OCI-LY7 (cell line): ENCODE measurements at regions not wholly inside any gene's neighbourhood (a gene's known extent, or its start where the extent isn't known, plus 50 kb on each side); places are given as distances from the start of the nearest gene placed in this dataset.

ENCODE experiments used
- BruUV-seq: library from RNA; stranded (reverse); fragments of 400-500 nt; replicated peaks from 2 replicates; lab custom pipeline; 2021; lab: Mats Ljungman, UMichigan
- CTCF ChIA-PET: fragments of 300-600 bp; sonication (Branson Sonifier 250); formaldehyde crosslinking; loops from one replicate; lab custom pipeline; 2022; ENCODE audit warnings: antibody characterized with exemption; ENCODE audit not compliant: unreplicated experiment; lab: Charles Lee
- POLR2A ChIA-PET: fragments of 300-600 bp; sonication (Branson Sonifier 250); formaldehyde crosslinking; loops from one replicate; lab custom pipeline; 2022; ENCODE audit warnings: antibody characterized with exemption; lab: Charles Lee
- DNase-seq: peaks from one replicate; pipeline ENCODE4 v3.0.0-alpha.2; 2015; ENCODE audit warnings: low spot score
- H2AFZ ChIP-seq: fragments of 200-600 bp; sonication (generic), shearing (Covaris generic); 2 replicates; pipeline ENCODE4 v1.6.1; 2014; ENCODE audit warnings: mild to moderate bottlenecking, antibody characterized with exemption, low read length, moderate library complexity
- H3K27ac ChIP-seq: fragments of 200-600 bp; sonication (generic); 2 replicates; pipeline ENCODE4 v1.5.1; 2014; ENCODE audit warnings: mixed run types, low read depth, mild to moderate bottlenecking, moderate library complexity, low read length, inconsistent platforms; ENCODE audit not compliant: poor library complexity, severe bottlenecking
- H3K36me3 ChIP-seq: fragments of 200-600 bp; sonication (generic); 2 replicates; pipeline ENCODE4 v1.6.1; 2014; ENCODE audit warnings: mild to moderate bottlenecking, antibody characterized with exemption, low read length, moderate library complexity, mixed read lengths; ENCODE audit not compliant: insufficient read depth
- H3K4me1 ChIP-seq: fragments of 200-600 bp; sonication (generic); 2 replicates; pipeline ENCODE4 v1.5.1; 2014; ENCODE audit warnings: mild to moderate bottlenecking, low read length; ENCODE audit not compliant: insufficient read depth, poor library complexity, severe bottlenecking
- H3K4me2 ChIP-seq: fragments of 200-600 bp; sonication (generic); 2 replicates; pipeline ENCODE4 v1.6.1; 2014; ENCODE audit warnings: mild to moderate bottlenecking, low read length
- H3K4me3 ChIP-seq: fragments of 200-600 bp; sonication (generic); 2 replicates; pipeline ENCODE4 v1.5.1; 2014; ENCODE audit warnings: mild to moderate bottlenecking, low read depth, low read length; ENCODE audit not compliant: poor library complexity, severe bottlenecking
- H3K79me2 ChIP-seq: fragments of 200-600 bp; sonication (generic); 2 replicates; pipeline ENCODE4 v1.6.1; 2016; ENCODE audit warnings: low read depth, mild to moderate bottlenecking, low read length, moderate library complexity, mixed read lengths; ENCODE audit not compliant: insufficient read depth
- H3K9me2 ChIP-seq: fragments of 200-600 bp; sonication (generic); 2 replicates; pipeline ENCODE4 v1.6.1; 2016; ENCODE audit warnings: mild to moderate bottlenecking, low read length, mixed read lengths; ENCODE audit not compliant: insufficient read depth
- H3K9me3 ChIP-seq: fragments of 200-600 bp; sonication (generic); 2 replicates; pipeline ENCODE4 v1.6.1; 2014; ENCODE audit warnings: mild to moderate bottlenecking, mixed run types, low read length, mixed read lengths
- H4K20me1 ChIP-seq: fragments of 200-600 bp; sonication (generic); 2 replicates; pipeline ENCODE4 v1.6.1; 2014; ENCODE audit warnings: mild to moderate bottlenecking, antibody characterized with exemption, low read length, moderate library complexity, mixed read lengths; ENCODE audit not compliant: insufficient read depth
- CTCF ChIP-seq: fragments of 200-600 bp; sonication (generic); conservative IDR thresholded peaks from 2 replicates; pipeline ENCODE4 v1.5.1; 2014; ENCODE audit warnings: mild to moderate bottlenecking, antibody characterized with exemption, low read length, moderate library complexity, mixed read lengths
- EZH2phosphoT487 ChIP-seq: fragments of 200-600 bp; sonication (generic); IDR thresholded peaks from 2 replicates; pipeline ENCODE4 v1.6.1; 2018; ENCODE audit warnings: low read depth, borderline replicate concordance, mild to moderate bottlenecking, mixed run types, antibody characterized with exemption, low read length, moderate library complexity, mixed read lengths
- intact Hi-C: fragments of 100-400 bp; cut with micrococcal nuclease; formaldehyde crosslinking; loops from one replicate; pipeline ENCODE4 v1.10.0; 2022; ENCODE audit not compliant: unreplicated experiment

GRCh38 chr4:19178835-19179234, 1072.9 kb upstream of the SLIT2 start:
- POLR2A ChIA-PET = interaction anchor here (0.5 to 2.1 kb wide), 3 partner anchors 13 to 624 kb away, joined by 3 to 7 read pairs (median 3); no protein-coding TSS in a partner anchor
- CTCF ChIA-PET = no interaction called here
- Histone ChIP-seq H3K4me2 (peak overlapping the region; percentile 2; the same call in 1 of the 2 replicates), H4K20me1 (no peaks in the 10 kb centered on the region), H3K36me3 (no peaks in the 10 kb centered on the region), H3K4me3 (no peak overlapping the region), H3K9me3 (no peaks in the 10 kb centered on the region), H3K79me2 (no peaks in the 10 kb centered on the region), H3K27ac (no peak overlapping the region), H2AFZ (peak overlapping the region; percentile 58), H3K9me2 (no peaks in the 10 kb centered on the region), H3K4me1 (peaks cover 8% of the 10 kb centered on the region)
- no peak for DNase-seq
- TF ChIP-seq EZH2phosphoT487 (no peak), CTCF (no peak)
- intact Hi-C loops = no loop called here
- BruUV-seq = no TSS peak

- Histone ChIP-seq H3K4me1 (peaks cover 8% of the 10 kb centered on the region), H3K79me2 (no peaks in the 10 kb centered on the region), H4K20me1 (no peaks in the 10 kb centered on the region), H3K36me3 (no peaks in the 10 kb centered on the region), H2AFZ (peak overlapping the region; percentile 11; the same call in 1 of the 2 replicates), H3K9me3 (no peaks in the 10 kb centered on the region), H3K27ac (no peak overlapping the region), H3K4me2 (no peak overlapping the region), H3K9me2 (no peaks in the 10 kb centered on the region), H3K4me3 (no peak overlapping the region)
- TF ChIP-seq CTCF = no peak
- TF ChIP-seq EZH2phosphoT487 = no peak
- ChIA-PET POLR2A (interaction anchor here (0.6 to 1.0 kb wide), 2 partner anchors 10 to 42 kb away, joined by 3 read pairs; no protein-coding TSS in a partner anchor), CTCF (no interaction called here)
- intact Hi-C loops = no loop called here
- no TSS peak for BruUV-seq
- no peak for DNase-seq
Measured at GRCh38 chr4:19177616-19178015, 1074.1 kb upstream of the SLIT2 start.

DNA sequence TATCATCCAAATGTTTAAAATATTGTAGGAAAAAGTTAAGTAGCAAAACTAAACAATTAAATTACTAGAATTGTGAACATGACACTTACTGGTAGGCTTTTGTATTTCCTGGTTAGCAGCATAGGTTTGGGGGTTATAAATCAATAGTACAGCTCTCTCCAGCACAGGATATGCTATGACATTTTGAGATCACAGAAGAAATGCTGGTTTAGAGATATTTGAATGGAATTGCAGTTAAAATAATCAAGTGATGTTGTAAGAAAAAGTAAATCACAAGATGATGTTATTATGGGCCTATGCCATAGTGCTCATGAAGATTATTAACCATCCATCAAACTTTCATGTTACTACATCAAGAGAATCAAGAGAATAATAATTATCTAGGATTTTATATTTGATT, 1079.9 kb upstream of the SLIT2 start:
- Histone ChIP-seq H3K9me3 (no peaks in the 10 kb centered on the region), H3K27ac (no peak overlapping the region), H3K4me1 (no peaks in the 10 kb centered on the region), H3K9me2 (no peaks in the 10 kb centered on the region), H3K79me2 (no peaks in the 10 kb centered on the region), H2AFZ (peak overlapping the region; percentile 50; the same call in 1 of the 2 replicates), H3K4me3 (no peak overlapping the region), H3K4me2 (no peak overlapping the region), H3K36me3 (no peaks in the 10 kb centered on the region), H4K20me1 (no peaks in the 10 kb centered on the region)
- no TSS peak for BruUV-seq
- TF ChIP-seq CTCF (no peak), EZH2phosphoT487 (no peak)
- CTCF ChIA-PET = no interaction called here
- POLR2A ChIA-PET = interaction anchor here (0.8 kb wide), 1 partner anchor 8 kb away, joined by 4 read pairs; no protein-coding TSS in a partner anchor
- intact Hi-C loops = loop anchor here (5.0 kb wide), 1 partner anchor 485 kb away; no protein-coding TSS in a partner anchor
- DNase-seq = no peak
